NCI-H82 treated with DMSO at 0.1 percent for 48 hours (cell line): ENCODE measurements at regions not wholly inside any gene's neighbourhood (a gene's known extent, or its start where the extent isn't known, plus 50 kb on each side); places are given as distances from the start of the nearest gene placed in this dataset.
A peak's percentile ranks its signal among the peaks of the same experiment; 100 is the strongest.

Experiments used
- DNase-seq: peaks from one replicate; lab custom pipeline; 2025; ENCODE audit not compliant: unreplicated experiment; lab: John Stamatoyannopoulos, UW

GRCh38 chr14:65222440-65222858 lies 120.1 kb upstream of the MAX start:
- DNase-seq, result peak; percentile 4

GRCh38 chr14:65223636-65224035 lies 121.3 kb upstream of the MAX start:
- no peak for DNase-seq

- DNase-seq, result no peak
These were observed 122.5 kb upstream of the MAX start for GRCh38 chr14:65224799-65225198.

GRCh38 chr14:65225299-65226159 lies 123.2 kb upstream of the MAX start:
- DNase-seq, result no peak

GRCh38 chr14:65226824-65227604 lies 124.7 kb upstream of the MAX start:
- DNase-seq, result no peak

- DNase-seq, result no peak
These were observed 126.1 kb upstream of the MAX start for GRCh38 chr14:65228436-65228835.

- no peak for DNase-seq
These were observed 126.8 kb upstream of the MAX start for GRCh38 chr14:65228956-65229747.

GRCh38 chr14:65229748-65230728 lies 127.7 kb upstream of the MAX start:
- DNase-seq, result peak; percentile 24

- peak; percentile 65 for DNase-seq
These were observed 129.1 kb upstream of the MAX start for GRCh38 chr14:65231286-65231980.

- no peak for DNase-seq
These were observed 132.5 kb upstream of the MAX start for GRCh38 chr14:65234752-65235361.

GRCh38 chr14:65237023-65237814 lies 134.9 kb upstream of the MAX start:
- DNase-seq, result peak; percentile 60

GRCh38 chr14:65237941-65238340 lies 135.6 kb upstream of the MAX start:
- DNase-seq, result no peak

GRCh38 chr14:65238456-65238855 lies 136.1 kb upstream of the MAX start:
- DNase-seq, result no peak

- DNase-seq, result no peak
These were observed 137.0 kb upstream of the MAX start for GRCh38 chr14:65239143-65239937.

- DNase-seq, result no peak
These were observed 137.6 kb upstream of the MAX start for GRCh38 chr14:65239938-65240296.

GRCh38 chr14:65241125-65241752 lies 138.9 kb upstream of the MAX start:
- no peak for DNase-seq

GRCh38 chr14:65242732-65243134 lies 140.4 kb upstream of the MAX start:
- no peak for DNase-seq
